ENCODE measurements at regions not wholly inside any gene's neighbourhood (a gene's known extent, or its start where the extent isn't known, plus 50 kb on each side); places are given as distances from the start of the nearest gene placed in this dataset.
"Not testable (repeated sequence)": the region's sequence is repeated elsewhere in the genome, so short reads cannot be mapped to it uniquely, and the experiment has no call there.

DNA sequence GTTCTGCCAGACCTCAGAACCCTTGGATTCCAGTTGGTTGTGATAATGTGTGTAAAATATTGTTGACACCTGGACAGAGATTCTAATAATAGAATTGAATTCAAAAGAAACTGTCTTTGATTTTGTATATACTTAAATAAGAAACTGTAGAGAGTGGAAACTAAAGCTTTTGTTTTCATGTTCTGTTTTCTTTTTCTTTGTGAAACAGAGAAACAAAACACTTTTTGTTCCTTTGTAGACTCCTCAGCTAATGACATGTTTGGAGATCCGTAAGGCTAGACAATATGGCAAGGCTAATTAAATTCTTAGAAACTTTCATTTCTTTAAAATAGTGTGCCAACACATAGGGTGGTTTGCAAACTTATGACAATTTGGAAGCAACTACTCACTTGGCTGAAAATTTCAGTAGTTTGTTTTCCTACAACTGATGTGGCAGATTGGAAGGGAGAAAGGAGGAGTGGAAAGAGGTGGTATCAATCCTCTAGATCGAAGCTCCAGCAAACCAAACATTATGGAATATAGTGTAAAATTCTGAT lies 90.9 kb upstream of the FAT1 start:
- no peak for ATAC-seq

DNA sequence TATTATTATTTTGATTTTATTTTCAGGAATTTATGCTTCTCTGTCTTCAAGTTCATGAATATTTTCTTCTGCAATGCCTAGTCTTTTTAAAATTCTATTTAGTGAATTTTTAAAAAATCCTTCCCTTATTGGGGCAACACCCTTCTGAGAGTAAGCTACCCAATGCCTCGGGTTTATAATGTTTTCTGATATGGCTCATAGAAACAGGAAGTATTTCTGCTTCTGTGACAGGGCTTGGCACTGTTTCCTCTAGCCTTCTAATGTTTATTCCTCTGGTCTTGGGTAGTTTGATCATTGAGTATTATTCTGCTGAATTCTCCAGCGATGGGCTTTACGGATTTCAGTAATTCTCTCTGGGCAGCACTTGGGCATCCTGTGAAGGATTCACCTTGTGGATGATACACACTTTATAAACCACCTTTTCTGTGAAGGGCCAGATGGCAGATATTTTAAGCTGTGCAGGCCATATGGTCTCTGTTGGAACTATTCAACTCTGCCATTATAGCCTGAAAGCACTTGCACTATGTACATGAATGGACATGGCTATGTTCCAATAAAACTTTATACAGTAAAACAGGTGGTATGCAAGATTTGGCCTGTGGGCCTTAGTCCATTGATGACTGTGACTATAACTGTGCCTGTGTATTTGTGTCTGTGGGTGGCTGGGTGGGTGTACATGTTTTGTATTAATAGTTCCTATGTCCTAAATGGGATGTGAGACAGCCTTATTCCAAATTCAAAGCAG lies 95.9 kb upstream of the FAT1 start:
- no peak for ATAC-seq

DNA sequence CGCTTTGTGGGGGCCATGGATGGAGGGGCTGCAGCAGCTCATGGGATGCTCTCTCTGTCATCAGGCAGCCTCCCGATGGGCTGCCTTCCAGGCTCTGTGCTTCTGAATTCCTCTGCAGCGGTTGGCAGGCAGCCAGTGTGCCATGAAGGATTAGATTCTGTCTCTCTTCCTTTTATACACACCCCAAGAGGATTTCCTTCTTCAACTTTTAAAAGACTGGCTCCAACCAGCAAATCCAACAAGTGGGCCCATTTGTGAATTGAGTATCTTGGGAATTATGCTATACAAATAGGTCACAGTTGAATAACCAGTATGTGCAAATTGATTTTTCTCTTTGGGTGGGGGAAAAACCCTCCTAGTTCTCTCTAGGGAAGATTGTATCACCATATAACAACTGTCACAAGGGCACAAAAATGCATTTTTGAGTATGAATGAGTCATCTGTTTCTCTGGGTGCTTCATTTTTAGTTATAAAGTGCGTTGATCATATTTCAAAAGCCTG lies 96.8 kb upstream of the FAT1 start:
- ATAC-seq = peak; percentile 44

DNA sequence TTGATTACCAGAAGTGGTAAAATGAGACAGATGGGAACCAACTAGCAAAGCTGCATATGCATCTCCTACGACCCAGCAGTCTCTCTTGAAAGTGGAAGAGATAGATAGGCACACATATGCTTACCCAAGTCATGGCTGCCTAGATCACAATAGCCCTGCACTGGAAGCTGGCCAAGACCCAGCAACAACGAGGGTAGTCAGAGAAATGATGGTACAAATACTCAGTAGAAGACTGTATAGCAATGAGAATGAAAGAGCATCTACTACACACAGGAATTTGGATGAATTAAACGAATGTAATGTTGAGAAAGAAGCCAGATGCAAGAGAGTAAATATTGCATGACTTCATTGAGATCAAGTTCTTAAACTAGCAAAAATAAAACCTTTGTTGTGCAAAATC lies 100.3 kb upstream of the FAT1 start:
- no peak for ATAC-seq

- no peak for ATAC-seq
Measured at GRCh38 chr4:186825069-186825468, 101.4 kb upstream of the FAT1 start.

DNA sequence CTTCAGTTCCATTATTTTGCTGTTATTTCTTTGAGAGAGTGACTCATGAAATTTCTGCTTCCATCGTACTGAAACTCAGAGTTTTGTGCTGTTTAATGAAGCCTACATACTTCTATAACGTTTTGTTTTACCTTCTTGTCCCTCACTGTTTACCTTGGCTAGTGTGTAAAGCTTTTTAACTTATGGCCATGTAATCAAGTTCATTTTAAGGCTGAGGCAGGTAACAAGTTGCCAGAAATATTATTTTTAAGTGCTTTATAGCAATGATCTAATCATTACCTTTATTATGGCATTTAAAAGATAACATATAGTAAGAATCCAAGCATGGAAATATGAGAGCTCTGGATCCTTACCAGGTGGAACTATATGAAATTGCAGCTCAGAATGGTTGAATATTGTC lies 102.3 kb upstream of the FAT1 start:
- no peak for ATAC-seq

GRCh38 chr4:186826846-186827533 lies 103.3 kb upstream of the FAT1 start:
- ATAC-seq = no peak

DNA sequence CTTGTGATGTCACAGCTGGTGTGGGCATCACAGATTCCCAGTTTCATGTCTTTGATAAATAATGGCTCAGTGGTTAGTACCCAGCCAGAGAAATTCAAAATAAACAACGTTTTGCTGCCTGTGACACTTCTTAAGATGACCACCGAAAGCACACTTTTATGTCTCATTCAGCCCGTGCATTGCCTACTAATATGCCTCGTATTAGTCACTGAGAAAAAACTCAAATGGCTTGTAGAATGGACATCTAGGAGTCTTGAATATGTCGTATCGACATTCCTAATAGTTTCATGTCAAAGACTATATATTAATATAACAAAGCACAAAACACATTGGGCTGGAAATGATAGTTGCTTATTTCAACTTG lies 103.9 kb upstream of the FAT1 start:
- ATAC-seq = no peak

- ATAC-seq = no peak
Measured at GRCh38 chr4:186829097-186829496, 105.4 kb upstream of the FAT1 start.

GRCh38 chr4:186829740-186830449 lies 106.2 kb upstream of the FAT1 start:
- no peak for ATAC-seq

GRCh38 chr4:186831574-186831973 lies 107.9 kb upstream of the FAT1 start:
- no peak for ATAC-seq

DNA sequence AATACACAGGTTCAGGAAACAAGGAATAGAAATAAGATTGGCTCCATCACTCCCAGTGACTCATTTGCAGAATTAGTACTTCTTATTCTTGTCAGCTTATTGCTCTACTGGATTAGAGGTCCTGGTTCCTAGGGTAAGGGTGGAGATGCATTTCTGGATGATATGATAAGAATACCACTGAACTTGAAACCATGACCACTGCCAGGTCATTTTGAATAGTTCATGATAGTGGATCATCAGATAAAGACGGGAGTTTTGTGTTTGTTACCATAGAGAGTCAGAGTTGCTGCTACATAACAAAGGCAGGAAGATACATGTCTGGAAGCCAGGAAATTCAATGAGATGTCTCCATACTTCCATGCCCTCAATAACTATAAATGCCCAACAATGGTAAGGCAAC lies 109.2 kb upstream of the FAT1 start:
- no peak for ATAC-seq

DNA sequence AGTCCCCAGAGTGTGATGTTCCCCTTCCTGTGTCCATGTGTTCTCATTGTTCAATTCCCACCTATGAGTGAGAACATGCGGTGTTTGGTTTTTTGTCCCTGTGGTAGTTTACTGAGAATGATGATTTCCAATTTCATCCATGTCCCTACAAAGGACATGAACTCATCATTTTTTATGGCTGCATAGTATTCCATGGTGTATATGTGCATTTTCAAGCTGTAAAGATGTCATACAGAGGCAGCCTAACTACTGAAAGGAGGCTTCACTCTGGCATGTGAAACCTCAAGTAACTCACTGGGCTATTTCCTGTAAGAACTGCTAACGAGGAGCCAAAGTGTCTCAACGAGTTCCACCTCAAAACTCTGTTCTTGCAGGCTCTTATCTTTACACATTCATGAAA lies 113.8 kb upstream of the FAT1 start:
- not testable (repeated sequence) for ATAC-seq

- no peak for ATAC-seq
Measured at GRCh38 chr4:186838295-186838694, 114.6 kb upstream of the FAT1 start.

GRCh38 chr4:186839122-186840037 lies 115.7 kb upstream of the FAT1 start:
- peak; percentile 32 for ATAC-seq

- peak; percentile 34 for ATAC-seq
Measured at GRCh38 chr4:186840222-186840701, 116.6 kb upstream of the FAT1 start.

- ATAC-seq = peak; percentile 48
Measured at GRCh38 chr4:186840771-186841301, 117.2 kb upstream of the FAT1 start.

DNA sequence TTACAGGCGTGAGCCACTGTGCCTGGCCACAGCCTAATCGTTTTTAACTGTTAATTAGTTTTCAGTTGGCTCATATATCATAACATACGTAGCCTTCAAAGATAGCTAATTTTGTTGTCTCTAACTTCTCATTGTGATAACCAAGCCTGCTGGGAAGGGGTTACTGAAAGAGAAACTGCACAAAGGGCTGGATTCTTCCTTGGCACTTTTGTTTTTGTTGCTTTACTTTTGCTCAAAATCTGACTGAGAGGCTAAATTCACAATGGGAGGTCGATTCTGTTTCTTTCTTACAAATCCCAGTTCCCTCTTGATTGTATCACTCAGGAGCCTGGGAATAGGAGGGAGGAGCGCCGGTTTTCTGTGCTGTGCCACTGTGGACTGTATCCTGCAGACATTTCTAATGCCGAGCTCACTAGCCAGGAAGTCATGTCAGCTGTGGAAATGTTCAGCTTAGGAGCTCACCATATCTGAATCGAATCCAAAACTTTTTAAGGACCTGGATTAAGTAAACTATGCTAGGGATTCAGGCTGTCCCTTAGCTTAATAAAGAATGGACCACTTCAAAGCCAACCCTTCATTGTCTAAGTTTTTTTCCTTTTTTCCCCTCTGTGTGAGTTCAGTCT lies 120.5 kb upstream of the FAT1 start:
- peak; percentile 35 for ATAC-seq

DNA sequence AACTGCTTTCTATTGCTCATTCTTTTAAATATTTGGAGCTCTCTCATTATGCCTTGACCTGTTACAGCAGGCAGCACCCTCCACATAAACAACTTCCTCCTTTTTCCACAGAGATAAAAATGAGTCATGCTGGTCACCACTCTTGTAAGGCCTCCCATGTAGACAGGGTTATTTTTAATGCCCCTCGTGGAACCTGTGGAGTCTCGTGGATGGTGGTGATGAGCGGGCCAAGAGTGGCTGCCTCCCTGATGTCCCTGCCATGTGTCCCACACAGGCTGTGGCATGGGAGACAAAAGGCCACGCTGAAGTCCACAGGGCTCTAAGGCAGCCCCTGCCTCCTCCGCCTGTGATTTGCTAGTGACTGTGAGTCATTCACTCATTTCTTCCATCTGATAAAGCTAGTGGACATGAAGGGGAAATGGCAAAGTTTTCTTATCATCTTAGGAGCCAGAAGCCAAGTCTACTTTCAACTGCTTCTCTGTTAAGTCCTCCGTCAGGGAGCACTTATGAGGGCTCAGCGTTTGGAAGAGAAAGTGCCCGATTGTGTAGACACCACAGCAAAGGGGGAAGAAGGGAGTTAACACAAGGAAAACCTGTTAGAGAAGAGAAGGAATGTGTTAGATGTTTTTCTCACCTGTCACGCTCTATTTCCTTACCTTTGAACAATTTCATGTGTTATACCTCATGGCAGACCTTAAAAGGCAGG lies 121.6 kb upstream of the FAT1 start:
- ATAC-seq = peak; percentile 91

DNA sequence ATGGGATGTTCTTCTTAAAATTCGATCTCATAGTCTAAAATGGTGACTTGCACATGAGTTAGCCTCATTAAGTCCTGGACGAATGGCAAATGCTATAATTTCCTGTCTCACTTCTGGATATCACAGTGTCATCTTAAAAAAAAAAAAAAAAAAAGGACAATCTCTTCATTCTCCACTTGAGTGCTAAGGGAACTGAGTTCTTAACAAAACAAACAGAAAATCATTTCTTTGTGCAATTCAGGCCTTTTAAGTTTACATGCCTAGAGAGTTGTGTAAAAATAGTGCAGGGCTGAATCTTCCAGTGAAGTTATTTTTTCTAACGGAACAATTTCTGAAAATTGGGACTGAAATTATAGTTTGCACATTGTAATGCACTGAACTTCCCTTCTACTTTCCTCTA lies 122.8 kb upstream of the FAT1 start:
- ATAC-seq = no peak
